Psoas muscle (tissue), 7 donors: ENCODE measurements at regions not wholly inside any gene's neighbourhood (a gene's known extent, or its start where the extent isn't known, plus 50 kb on each side); places are given as distances from the start of the nearest gene placed in this dataset.

Experiments
- ATAC-seq, 4 donors: fragments of 200-7000 bp; cut with Tn5 transposase; one replicate each; pipeline ENCODE4 v1.9.1; 2020; ENCODE audit warnings: moderate library complexity in 3 of 4, mild to moderate bottlenecking in 2 of 4
- DNase-seq, 2 donors: peaks; one replicate each; pipeline ENCODE4 v3.0.0-alpha.2; 2020
- H3K27ac ChIP-seq: fragments of 200-600 bp; one replicate; pipeline ENCODE4 v1.8.0; 2022
- H3K27me3 ChIP-seq, 3 donors: fragments of 200-600 bp in 1 of 3; one replicate each; pipeline versions ENCODE4 v1.6.1 to v1.8.0; 2013 to 2022; ENCODE audit warnings: low read length in 2 of 3, mild to moderate bottlenecking in 2 of 3, moderate library complexity in 1 of 3; ENCODE audit not compliant: insufficient read depth in 3 of 3
- H3K36me3 ChIP-seq, 2 donors: fragments of 200-600 bp in 1 of 2; one replicate each; pipeline versions ENCODE4 v1.6.1 to v1.8.0; 2013 to 2022; ENCODE audit warnings: low read depth in 1 of 2, mild to moderate bottlenecking in 1 of 2, moderate library complexity in 1 of 2; ENCODE audit not compliant: insufficient read depth in 1 of 2
- H3K4me1 ChIP-seq: fragments of 200-600 bp; one replicate; pipeline ENCODE4 v1.8.0; 2022
- H3K4me3 ChIP-seq: fragments of 200-600 bp; one replicate; pipeline ENCODE4 v1.8.0; 2022; ENCODE audit warnings: mild to moderate bottlenecking
- H3K9me3 ChIP-seq: fragments of 200-600 bp; one replicate; pipeline ENCODE4 v1.8.0; 2022
- WGBS, 3 donors: extraction: QIAGEN DNeasy Blood & Tissue Kit; methylation state at CpG; one replicate each; pipeline versions ENCODE4 v1.1.6 to v1.1.7; 2013; 5-methylcytosine and 5-hydroxymethylcytosine counted together
- intact Hi-C, 2 donors: fragments of 100-400 bp; cut with DNase I; formaldehyde crosslinking; loops; one replicate each; pipeline versions ENCODE4 v1.11.0 to v1.14.2; 2022
- TF ChIP-seq, protein P1 (sequence below): fragments of 200-600 bp; IDR thresholded peaks from one replicate; pipeline ENCODE4 v1.8.0; 2022; ENCODE audit warnings: antibody characterized with exemption
- donor health status: healthy with polysubstance abuse.
- donor health status: DM: no; HTN: no; CAD: no; lungs with moderate emphysema.
- donor health status: Bipolar disorder and iron deficiency.
- donor health status: healthy.
- donor health status: DM: yes; HTN: yes; CAD: no.
- donor health status: DM: no; HTN: no; CAD: no.
- donor health status: DM: yes; HTN: yes; CAD: no.

DNA sequence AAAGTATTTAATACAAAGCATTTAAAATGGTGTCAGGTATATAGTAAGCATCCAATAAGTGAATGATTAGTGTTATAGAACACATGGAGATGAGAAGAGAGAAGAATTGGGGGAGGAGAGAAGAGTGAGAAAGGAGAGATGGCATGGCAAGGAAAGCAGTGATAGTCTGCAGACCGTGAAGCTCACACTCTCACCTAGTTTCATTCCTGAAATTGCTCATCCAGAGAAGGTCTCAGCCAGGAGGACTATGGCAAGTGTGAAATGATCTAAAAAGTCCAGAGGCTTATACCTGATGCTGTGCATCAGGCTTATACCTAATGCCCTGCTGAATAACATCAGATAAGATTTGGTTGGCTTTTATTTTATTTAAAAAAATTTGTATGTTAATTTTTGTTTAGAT, 351.6 kb upstream of the KLF12 start:
- TF ChIP-seq, protein P1, sequence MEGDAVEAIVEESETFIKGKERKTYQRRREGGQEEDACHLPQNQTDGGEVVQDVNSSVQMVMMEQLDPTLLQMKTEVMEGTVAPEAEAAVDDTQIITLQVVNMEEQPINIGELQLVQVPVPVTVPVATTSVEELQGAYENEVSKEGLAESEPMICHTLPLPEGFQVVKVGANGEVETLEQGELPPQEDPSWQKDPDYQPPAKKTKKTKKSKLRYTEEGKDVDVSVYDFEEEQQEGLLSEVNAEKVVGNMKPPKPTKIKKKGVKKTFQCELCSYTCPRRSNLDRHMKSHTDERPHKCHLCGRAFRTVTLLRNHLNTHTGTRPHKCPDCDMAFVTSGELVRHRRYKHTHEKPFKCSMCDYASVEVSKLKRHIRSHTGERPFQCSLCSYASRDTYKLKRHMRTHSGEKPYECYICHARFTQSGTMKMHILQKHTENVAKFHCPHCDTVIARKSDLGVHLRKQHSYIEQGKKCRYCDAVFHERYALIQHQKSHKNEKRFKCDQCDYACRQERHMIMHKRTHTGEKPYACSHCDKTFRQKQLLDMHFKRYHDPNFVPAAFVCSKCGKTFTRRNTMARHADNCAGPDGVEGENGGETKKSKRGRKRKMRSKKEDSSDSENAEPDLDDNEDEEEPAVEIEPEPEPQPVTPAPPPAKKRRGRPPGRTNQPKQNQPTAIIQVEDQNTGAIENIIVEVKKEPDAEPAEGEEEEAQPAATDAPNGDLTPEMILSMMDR: no peak
- no peaks in the 10 kb centered on the region for H3K36me3 ChIP-seq
- no peaks in the 10 kb centered on the region for H3K9me3 ChIP-seq
- intact Hi-C loops: no loop called here
- H3K27me3 ChIP-seq: no peaks in the 10 kb centered on the region
- DNase-seq (no peak), ATAC-seq (no peak)
- no peak overlapping the region for H3K4me3 ChIP-seq
- no peak overlapping the region for H3K27ac ChIP-seq
- no peaks in the 10 kb centered on the region for H3K4me1 ChIP-seq
- WGBS, 3 donors: 54 to 65% (median 60%) methylated on average over 1 of the region's 1 CpG

DNA sequence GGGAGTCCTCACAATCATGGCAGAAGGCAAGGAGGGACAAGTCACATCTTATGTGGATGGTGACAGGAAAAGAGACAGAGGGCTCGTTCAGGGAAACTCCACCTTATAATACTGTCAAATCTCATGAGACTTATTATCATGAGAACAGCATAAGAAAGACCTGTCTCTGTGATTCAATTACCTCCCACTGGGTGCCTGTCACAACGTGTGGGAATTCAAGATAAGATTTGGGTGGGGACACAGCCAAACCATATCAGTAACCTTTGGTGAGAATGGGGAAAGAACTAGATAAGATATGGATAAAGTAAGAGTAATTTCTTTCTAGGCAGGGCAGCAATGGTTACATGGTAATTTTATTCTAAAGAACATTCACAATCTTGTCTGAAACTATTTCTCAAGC, 344.9 kb upstream of the KLF12 start:
- no peak overlapping the region for H3K4me3 ChIP-seq
- H3K36me3 ChIP-seq: no peaks in the 10 kb centered on the region
- 63 to 71% (median 65%) methylated on average over 2 of the region's 2 CpGs for WGBS, 3 donors
- DNase-seq: no peak
- intact Hi-C loops: no loop called here
- H3K27ac ChIP-seq: no peak overlapping the region
- TF ChIP-seq, protein P1: no peak
- no peak for ATAC-seq
- H3K9me3 ChIP-seq: no peaks in the 10 kb centered on the region
- no peaks in the 10 kb centered on the region for H3K4me1 ChIP-seq
- no peaks in the 10 kb centered on the region for H3K27me3 ChIP-seq

DNA sequence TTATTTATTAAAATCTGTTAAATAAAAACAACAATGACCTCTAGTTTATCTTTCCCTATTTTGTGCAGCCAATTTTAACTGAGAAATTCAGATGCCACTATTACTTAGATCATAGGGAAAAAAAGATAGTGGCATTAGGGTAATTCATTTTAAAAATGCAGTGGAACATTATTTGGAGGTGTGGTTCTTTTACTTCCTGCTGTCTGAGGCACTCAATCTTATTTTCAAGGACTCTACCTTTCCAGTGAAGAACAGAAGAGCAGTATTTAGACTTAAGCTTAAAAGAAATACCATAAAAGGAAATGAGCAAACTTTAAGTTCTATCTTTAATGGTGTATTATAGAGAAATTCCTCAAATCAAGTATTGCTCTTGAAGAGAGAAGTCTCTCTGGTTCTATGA, 342.6 kb upstream of the KLF12 start:
- Histone ChIP-seq H3K27me3 (no peaks in the 10 kb centered on the region), H3K4me1 (no peaks in the 10 kb centered on the region), H3K27ac (no peak overlapping the region), H3K4me3 (no peak overlapping the region), H3K9me3 (no peaks in the 10 kb centered on the region), H3K36me3 (no peaks in the 10 kb centered on the region)
- intact Hi-C loops: no loop called here
- ATAC-seq (no peak), DNase-seq (no peak)
- TF ChIP-seq, protein P1: no peak

DNA sequence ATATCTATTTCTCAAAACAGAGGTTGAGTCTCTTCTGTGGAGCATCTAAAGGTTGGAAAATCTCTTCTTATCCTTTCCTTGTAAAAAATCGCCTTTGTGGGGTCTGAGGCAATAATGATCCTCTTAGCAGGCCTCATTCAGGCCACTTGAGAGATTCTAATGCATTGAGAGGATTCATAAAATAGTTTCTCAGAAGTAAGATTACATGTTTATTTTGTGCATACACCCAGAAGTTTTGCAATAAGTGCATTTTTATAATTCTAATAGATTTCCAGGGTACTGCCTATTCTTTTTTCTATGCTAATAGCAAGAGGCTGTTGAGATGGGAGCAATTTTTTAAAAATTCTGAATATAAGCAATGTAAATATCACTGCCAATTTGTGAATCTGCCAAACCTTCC, 342.2 kb upstream of the KLF12 start:
- DNase-seq (no peak), ATAC-seq (no peak)
- intact Hi-C loops: no loop called here
- Histone ChIP-seq H3K9me3 (no peaks in the 10 kb centered on the region), H3K27ac (no peak overlapping the region), H3K36me3 (no peaks in the 10 kb centered on the region), H3K27me3 (no peaks in the 10 kb centered on the region), H3K4me1 (no peaks in the 10 kb centered on the region), H3K4me3 (no peak overlapping the region)
- WGBS, 3 donors: 78 to 92% (median 80%) methylated on average over 1 of the region's 1 CpG
- TF ChIP-seq, protein P1: no peak

DNA sequence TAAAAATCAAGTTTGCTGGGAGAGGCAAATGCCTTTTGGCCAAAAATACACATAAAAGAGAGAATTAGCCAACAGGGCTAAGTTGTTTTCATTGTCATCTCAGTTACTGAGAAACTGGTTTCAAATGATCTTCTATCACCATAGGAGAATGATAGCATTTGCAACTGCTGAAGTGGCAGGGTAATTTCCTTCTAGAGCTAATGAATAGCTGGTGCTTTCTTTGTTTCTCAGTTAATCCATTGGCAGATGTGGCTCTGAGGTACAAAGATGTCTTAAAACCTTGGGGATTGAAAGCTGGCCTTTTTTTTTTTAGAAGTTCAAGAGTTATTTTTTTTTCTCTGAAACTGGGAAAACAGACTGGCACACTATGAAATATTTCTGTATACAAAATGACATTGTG, 332.7 kb upstream of the KLF12 start:
- Histone ChIP-seq H3K27me3 (no peaks in the 10 kb centered on the region), H3K9me3 (no peaks in the 10 kb centered on the region), H3K36me3 (no peaks in the 10 kb centered on the region), H3K4me1 (no peaks in the 10 kb centered on the region), H3K27ac (no peak overlapping the region), H3K4me3 (no peak overlapping the region)
- TF ChIP-seq, protein P1: no peak
- ATAC-seq: no peak
- intact Hi-C loops: no loop called here
- no peak for DNase-seq
